ENCODE measurements at regions not wholly inside any gene's neighbourhood (a gene's known extent, or its start where the extent isn't known, plus 50 kb on each side); places are given as distances from the start of the nearest gene placed in this dataset.
"Not testable (repeated sequence)": the region's sequence is repeated elsewhere in the genome, so short reads cannot be mapped to it uniquely, and the experiment has no call there.

DNA sequence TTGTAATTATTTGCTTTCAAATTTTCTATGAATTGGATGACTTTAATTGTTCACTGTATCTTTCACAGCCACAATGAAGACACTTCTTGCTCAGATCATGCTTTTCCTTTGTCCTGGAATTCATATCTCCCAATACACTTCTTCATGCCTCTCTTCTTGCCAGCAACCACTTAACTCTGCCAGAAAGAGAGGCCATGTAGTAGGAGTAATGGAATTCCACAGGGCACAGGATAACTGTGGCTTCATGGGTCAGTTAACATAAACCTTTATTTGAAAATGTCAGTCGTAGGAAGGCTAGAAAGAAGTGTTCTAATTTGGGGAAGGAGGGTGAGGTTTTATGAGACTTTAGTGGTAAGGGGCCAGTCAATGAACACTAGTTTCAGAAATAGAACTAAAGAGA is 190.3 kb downstream of the TMEM167A start:
- no peak for DNase-seq

DNA sequence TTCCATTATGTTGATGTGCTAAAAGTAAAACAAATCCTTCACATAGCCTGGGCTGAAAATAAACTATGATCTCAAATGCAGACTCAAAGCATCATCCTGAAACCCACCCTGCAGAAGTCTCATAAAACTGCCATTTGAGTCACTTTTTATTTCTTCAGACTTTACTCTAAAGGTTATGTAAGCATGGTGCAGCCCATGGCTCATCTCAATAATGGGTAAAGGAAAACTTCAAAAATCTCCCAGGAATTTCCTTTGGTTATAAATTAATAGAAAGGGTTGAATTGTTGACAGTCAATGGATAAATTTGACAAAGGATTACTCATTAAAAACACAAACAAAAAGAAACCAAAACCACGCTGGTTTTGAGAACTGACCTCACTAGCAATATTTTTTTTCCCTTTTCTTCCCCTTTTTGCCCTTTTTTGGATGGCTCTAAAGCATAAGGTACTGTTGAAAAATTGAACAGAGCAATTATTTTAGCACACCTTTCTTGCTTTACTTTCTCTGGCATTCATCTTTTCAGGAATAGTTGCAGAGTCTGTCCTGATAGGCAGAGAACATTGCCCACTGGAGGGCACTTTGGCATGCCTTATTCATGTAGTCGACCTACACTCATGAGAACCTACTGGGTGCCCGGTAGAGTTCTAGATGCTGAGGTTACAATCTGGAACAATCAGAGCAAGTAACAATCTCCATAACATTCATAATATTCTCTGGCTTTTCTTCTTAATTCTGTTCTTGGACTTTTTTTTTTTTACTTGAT is 191.4 kb downstream of the TMEM167A start:
- DNase-seq: no peak

DNA sequence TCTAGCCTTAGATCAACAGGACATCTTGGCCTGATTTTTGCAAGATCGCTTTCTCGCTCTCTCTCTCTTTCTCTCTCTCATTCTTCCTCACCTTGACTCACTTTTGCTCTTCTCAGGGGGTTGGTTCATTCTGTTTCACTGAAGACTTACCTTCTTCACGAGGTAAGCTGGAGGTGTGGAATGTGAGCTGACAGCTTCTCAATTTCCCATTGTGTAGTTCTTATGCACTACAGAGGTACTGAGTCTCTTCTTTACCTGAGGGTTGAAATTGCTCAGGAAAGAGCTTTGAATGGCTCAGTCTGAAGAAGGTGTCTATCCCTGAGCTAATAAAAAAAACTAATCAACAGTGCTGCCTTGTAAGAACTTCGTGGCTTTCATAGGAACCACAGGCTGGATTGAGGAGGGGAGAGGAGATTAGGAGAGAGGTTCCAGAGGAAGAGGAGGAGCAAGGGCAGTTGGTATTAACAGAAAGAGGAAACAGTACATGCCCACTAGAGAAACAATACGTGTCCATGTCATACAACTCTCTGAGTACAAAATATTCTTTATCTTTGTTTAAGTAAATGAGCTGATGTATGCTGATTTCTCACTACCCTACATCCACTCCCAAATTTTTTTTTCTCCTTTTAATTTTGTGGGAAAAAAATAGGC is 192.2 kb downstream of the TMEM167A start:
- DNase-seq: no peak

DNA sequence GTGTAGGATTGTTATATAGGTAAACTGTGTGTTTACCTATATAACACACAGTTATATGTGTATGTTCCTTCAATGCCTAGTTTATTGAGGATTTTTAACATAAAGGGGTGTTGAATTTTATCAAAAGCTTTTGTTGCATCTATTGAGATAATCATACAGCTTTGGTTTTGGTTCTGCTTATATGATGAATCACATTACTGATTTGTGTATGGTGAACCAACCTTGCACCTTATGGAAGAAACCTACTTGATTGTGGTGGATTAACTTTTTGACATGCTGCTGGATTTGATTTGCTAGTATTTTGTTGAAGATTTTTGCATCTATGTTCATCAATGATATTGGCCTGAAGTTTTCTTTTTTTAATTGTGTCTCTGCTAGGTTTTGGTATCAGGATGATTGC is 194.9 kb downstream of the TMEM167A start:
- DNase-seq: no peak

DNA sequence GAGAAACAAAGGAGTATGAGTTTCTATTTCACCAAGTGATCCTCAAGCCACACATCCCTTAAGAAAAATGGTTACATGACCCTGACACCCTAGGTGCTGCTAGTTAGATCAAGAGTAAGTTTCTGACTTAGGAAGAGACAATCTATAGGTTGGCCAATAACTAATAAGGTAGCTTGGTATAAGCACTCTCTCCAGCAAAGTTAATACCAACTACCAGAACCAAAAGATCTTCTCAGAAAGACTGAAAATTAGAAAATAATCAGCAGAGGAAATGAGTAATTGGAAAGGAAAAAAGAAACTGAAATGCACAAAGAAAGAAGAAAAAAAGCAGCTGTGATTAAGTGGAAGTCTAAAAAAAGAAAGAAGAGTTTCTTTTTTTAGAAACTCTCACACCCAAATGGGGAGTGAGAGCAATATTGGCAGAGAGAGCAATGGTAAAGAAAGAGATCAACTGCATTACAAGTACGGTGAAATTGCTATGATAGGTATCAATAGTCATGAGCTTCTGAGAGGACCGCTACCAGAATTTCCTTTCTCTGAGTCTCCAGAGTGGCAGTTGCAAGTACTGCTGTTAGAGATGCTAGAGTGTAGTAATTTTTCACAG is 195.5 kb downstream of the TMEM167A start:
- DNase-seq: no peak

DNA sequence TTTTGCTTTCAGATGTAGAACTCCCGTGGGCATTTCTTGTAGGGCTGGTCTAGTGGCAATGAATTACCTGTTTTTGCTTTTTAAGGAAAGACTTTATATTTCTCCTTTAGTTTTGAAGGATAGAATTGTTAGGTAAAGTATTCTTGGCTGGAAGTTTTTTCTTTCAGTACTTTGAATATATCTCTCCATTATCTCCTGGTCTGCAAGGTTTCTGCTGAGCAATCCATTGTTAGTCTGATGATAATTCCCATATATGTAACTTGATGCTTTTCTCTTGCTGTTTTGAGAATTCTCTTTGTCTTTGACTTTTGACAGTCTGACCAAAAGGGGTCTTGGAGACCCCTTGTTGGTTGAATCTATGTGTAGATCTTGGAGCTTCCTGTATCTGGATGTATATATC is 198.1 kb downstream of the TMEM167A start:
- DNase-seq: no peak

DNA sequence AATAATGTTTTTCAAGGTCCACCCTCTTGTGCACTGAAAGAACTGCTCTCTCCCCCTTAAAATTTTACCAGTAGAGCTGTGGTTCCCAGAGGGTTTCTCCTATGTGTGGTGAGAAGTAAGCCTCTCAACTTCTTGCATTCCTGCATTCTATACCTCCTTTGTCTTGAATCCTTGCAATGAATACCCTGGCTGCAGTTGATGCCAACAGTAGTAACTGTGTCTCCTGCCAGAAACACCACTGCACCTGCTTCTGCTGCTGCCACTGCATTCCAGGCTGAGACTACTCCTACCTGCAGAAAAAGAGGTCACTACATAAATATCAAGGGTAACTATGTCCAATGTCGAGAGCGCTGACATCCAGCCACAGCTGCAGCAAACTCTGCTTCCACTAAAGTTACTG is 203.7 kb downstream of the TMEM167A start:
- DNase-seq: no peak

DNA sequence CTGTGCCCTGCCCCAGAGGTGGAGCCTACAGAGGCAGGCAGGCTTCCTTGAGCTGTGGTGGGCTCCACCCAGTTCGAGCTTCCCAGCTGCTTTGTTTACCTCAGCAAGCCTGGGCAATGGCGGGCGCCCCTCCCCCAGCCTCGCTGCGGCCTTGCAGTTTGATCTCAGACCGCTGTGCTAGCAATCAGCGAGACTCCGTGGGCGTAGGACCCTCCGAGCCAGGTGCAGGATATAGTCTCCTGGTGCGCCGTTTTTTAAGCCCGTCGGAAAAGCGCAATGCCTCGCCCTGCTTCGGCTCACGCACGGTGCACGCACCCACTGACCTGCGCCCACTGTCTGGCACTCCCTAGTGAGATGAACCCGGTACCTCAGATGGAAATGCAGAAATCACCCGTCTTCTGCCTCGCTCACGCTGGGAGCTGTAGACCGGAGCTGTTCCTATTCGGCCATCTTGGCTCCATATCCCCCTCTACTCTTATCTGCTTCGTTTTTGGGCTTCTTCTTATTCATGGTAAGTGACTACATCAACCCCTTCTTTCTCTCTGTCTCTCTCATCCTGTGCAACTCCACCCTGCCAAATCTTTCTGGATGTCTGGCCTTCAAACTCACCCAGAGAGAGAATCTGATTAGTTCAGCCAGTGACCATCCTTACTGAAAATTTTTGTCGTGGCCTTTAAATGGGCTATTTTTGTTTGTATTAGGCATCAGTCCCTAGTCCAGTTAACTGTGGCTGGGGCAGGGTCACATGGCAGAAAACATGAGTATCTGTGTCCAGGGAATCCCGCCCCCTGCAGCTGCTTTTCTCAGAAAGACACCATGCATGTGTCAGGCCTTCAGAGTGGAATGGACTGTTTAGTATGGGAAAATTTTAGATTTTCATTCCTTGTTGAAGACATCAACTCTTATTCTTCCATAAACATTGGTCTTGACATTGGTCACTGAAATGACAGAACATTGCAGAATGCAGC is 204.6 kb downstream of the TMEM167A start:
- DNase-seq: not testable (repeated sequence)

DNA sequence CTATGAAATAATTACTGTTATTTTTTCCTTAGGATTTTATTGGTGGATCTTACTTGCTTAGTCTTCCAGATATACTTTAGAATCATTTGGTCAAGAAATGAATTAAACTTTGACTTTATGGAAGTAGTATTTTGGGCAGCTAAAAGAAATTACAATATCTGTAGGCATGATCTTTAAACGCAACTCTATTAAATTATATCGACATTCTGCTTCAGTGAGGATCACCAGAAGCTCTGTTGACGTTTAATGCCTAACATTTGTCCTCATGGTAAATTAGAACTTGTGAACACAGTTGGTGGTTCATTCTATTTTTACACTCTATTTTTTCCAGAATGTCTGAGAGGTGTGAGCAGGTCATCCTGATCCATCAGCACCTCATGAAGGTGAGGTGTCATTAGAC is 211.6 kb downstream of the TMEM167A start:
- no peak for DNase-seq

DNA sequence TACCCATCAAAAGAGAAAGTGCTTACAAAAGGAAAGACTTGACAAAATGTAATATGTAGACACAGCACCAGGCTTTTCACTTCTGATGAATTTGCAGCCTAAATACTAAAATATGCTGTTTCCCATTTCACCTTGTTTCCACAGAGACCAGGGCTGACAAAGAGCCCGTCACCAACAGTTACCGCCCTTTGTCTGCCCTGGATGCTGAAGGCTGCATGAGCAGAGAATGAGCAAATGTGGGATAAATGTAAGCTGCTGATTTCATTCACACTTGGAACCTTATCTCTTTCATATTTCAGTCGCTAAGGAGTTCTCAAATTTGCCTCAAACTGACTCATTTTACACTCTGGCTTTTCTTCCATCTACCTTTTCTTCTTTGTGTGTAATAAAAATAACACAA is 213.9 kb downstream of the TMEM167A start:
- DNase-seq: no peak

DNA sequence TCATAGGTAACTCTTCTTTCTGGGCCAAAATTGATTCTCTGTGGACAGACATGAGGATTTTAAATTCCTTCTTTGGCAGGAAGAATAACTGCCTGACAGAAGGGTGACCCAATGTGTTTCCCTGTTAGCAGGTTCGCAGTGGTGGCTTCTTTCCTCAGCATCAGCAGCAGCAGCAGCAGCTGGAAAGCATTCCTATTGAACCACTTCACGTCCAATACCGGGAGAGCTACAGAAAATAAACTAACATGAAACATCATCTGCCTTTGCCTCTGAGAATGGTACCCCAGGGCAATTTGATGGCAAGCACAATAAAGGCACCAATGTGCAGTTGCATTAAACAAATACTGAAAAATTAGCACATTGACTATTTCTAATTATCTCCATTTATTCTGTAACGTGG is 214.5 kb downstream of the TMEM167A start:
- no peak for DNase-seq

DNA sequence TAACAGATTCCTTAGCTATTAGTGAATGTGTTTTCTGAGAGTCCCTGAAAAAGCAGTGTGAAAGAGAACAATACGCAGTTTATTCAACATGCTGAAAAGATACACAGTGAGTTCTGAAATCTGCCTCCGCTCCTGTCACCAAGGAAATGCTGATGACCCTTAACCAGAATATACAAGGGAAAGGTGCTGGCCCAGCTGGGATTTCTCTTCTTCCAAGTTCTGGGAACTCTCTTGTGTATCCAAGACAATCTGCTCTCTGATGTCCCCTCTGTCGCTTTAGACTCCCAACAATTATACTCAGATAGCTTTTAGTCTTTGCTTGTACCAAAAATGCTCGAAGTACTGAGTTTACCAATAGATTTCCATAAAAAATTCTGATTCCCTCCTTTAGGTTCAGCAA is 214.9 kb downstream of the TMEM167A start:
- DNase-seq: no peak

DNA sequence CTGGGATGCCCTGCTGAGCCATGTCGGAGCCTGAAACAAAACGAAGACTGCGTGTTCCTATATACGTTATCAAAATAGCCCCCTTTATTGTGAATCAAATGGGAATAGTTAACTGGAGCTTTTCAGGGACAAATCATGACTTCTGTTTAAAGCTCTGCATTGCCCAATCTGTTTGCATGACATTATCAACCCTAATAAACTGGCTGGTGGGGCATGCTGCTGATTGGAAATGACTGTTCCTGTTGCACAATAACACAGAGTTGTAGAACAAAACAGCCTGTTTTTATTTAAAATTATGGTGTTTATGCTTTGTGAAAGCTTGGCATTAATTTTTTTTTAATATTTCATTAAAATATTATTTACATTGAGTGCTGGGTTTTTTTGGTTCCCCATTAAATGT is 215.5 kb downstream of the TMEM167A start:
- no peak for DNase-seq

DNA sequence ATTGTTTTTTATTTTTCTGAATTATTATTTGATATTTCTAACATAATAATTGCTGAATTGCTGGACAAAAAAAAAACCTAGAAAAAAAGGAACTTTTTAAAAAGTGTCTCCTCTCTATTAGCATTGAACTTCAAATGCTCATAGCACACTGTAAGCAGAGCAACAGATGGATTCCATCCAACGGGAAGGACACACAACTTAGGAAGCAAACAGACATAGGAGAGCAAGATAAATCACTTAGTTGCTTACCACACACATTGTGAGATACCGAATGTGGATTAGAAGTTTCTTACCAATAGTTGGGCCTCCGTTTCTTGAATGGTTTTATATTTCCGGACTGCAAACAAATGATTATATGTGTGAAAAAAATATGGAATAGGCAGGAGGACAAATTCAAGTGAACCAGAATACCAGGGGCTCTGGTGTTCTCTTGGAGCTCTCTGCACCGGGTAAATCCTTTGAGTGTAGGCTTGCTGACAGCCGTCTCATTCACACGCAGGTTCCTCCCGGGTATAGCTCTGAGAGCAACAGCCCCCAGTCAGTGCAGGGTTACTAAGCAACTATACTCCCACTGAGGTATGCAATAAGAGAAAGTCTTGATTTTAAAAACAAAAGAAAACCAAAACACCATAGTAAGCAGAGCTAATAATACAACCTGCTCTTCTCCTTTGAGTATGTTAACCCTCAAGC is 217.6 kb downstream of the TMEM167A start:
- DNase-seq: no peak

DNA sequence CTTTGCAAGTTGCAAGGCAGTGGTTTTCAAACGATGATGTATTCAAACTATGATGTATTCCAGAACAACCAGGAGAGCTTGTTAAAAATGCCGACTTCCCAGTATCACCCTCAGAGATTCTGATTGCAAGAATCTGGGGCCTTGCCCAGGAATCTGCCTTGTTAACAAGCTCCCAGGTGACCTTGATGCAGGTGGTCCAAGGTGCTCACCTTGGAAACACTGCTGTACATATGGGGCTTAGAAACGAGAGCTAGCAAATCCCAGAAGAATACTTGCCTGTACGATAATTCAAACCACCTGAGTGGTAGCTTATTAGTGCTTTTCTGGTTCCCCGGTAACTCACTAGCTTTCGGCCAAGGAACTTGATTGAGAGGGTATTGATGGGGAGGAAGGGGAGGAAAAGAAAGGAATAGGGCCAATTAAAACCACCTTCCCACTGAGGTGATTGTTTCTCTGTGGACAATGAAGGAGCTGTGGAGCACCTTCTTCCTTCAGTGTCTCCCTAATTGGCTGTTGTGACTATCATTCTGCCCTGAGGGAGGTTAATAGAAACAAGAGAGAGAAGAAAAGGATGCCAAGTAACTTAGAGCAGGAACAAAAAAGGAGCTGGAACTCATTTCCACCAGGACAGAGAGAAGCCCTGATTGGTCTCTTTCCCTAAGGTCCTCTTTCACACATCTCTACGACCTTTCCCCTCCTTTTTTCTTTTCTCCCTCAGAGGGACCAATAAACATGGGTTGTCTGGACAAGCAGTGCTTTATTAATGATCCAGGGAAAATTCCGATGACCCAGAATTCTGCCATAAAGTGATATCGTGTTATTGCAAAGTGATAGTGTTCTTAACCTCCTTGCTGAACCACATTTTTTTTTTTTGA is 218.8 kb downstream of the TMEM167A start:
- DNase-seq: no peak

DNA sequence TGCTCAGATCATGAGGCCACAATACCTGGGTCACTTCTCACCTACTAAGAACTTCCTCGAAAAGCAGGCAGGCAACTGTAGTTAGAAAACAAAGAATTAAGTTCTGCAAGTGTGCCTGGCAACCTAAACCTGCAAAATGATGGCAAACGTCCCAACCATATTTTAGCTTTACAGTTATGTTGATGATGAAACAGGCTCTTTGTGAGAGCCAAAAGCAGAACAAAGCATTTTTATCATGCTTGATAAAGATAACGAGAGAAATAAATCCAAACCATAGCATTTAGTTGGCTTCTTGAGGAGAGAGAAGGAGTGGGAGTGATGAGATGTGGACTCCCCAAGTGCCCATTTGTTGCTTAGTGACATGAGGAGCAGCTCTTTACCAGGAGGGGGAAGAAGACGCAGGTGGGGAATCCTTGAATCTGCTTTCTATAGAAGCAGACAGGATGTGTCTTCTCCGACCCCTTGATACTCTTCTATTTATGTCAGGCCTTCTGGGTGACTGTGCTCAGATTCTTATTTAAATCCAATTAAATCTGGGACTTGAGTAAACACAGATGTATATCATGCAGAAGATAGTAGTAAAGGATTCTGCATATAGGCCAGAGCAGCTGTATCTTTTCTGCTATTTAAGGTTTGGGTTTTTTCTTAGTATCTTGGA is 221.2 kb downstream of the TMEM167A start:
- DNase-seq: no peak

DNA sequence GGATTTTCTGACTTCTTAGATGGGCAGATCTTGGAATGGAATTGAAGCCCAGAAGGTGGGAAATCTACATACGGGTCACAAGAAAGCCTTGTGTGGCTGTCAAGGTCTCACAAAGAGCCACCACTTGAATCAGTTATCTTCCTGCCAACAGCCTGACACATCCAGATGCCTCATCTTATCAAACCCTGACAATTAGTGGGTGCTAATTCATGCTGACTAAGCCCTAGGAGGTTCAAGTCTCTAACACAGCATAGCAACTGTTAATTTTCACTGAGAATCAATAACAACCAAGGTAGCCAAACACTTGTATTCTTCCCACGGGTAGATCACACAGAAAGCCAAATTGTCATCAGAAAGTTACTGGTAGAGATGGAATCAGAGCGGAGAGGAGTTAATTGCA is 222.2 kb downstream of the TMEM167A start:
- DNase-seq: no peak

DNA sequence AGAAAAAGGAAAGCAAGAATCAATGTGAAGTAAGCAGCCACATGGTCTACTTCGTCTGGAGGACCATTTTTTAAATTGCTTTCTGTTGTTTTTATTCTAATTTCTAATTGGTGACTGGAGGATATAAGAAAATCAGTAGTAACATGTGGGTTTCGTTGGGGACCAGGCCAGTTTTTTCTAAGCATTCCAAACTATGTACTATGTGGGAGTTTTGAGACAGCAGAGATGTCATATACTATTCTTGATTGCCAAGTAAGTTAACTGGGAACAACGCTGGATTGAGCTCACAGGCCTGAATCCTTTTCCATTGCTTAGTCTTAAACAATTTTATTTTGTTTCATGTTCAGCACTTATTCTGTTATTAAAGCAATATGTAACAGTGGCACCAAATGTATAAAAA is 225.7 kb downstream of the TMEM167A start:
- DNase-seq: no peak

DNA sequence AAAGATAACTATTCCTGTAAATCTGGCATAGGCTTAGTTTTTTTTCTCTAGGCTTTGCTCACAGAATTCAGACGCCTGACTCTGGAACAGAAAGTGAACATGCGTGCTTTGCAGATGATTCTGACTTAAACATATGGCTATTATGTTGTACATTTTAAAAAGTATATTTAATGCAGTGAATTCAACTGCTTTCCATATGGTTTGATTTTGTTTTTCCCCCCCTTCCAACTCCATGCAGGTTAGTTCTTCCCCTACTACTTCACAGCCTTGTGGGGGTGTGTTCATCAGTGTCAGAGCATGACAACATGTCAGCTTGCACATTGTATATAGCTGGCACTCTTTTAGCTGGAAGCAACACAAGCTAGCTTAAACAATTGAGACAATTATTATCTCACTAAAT is 226.8 kb downstream of the TMEM167A start:
- DNase-seq: no peak

DNA sequence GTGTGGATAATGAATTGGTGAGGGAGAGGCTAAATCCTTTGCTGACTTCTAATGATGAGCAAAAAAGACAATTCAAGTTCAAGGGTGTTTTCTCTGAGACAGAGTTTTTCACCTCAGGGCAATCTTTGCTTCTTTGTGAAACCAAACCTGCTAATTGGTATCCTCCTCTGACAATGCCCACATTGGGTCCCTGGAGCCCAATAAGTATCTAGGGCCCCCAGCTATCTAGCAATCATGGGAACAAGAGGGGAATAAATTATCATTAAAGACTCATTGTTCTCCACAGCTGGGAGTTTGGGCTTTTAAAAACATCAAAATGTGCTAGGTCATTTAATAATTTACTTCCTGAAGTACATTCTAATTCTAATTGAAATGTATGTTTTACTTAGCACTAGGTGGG is 227.3 kb downstream of the TMEM167A start:
- no peak for DNase-seq

DNA sequence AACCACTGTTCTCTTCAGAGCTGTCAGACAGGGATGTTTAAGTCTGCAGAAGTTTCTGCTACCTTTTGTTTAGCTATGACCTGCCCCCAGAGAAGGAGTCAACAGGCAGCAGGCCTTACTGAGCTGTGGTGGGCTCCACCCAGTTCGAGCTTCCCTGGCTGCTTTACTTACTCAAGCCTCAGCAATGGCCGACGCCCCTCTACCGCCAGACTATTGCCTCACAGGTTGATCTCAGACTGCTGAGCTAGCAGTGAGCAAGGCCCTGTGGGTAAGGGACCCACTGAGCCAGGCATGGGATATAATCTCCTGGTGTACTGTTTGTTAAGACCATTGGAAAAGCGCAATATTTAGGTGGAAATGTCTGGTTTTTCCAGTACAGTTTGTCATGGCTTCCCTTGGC is 229.6 kb downstream of the TMEM167A start:
- no peak for DNase-seq
